A673 (cell line): ENCODE measurements at regions not wholly inside any gene's neighbourhood (a gene's known extent, or its start where the extent isn't known, plus 50 kb on each side); places are given as distances from the start of the nearest gene placed in this dataset.

ENCODE experiments used
- BruUV-seq: library from RNA; stranded (reverse); fragments of 400-500 nt; replicated peaks from 2 replicates; lab custom pipeline; 2021; lab: Mats Ljungman, UMichigan
- CTCF ChIA-PET: fragments of 300-600 bp; sonication (Branson Sonifier 250); formaldehyde crosslinking; loops from one replicate; lab custom pipeline; 2022; ENCODE audit warnings: antibody characterized with exemption; lab: Charles Lee
- POLR2A ChIA-PET: fragments of 300-600 bp; sonication (Branson Sonifier 250); formaldehyde crosslinking; loops from one replicate; lab custom pipeline; 2022; ENCODE audit warnings: antibody characterized with exemption; ENCODE audit not compliant: low non-redundant PET; lab: Charles Lee
- DNase-seq: peaks from one replicate; pipeline ENCODE4 v3.0.0-alpha.2; 2015; ENCODE audit warnings: low spot score
- H3K27ac ChIP-seq: fragments of 200-600 bp; sonication (generic); 2 replicates; pipeline ENCODE4 v1.5.1; 2016; ENCODE audit warnings: mixed run types, low read depth, mild to moderate bottlenecking, mixed read lengths, antibody characterized with exemption, low read length; ENCODE audit not compliant: poor library complexity, severe bottlenecking
- H3K27me3 ChIP-seq: fragments of 200-600 bp; sonication (generic); replicated peaks from 2 replicates; pipeline ENCODE4 v1.6.1; 2017; ENCODE audit warnings: mixed run types, low read depth, mild to moderate bottlenecking, mixed read lengths, antibody characterized with exemption, low read length; ENCODE audit not compliant: insufficient read depth, poor library complexity
- H3K36me3 ChIP-seq: fragments of 200-600 bp; sonication (generic); 2 replicates; pipeline ENCODE4 v1.6.1; 2016; ENCODE audit warnings: mixed run types, mild to moderate bottlenecking, mixed read lengths, antibody characterized with exemption, low read length; ENCODE audit not compliant: insufficient read depth, poor library complexity, severe bottlenecking
- H3K4me1 ChIP-seq: fragments of 200-600 bp; sonication (generic); 2 replicates; pipeline ENCODE4 v1.6.1; 2017; ENCODE audit warnings: mixed run types, mild to moderate bottlenecking, mixed read lengths, antibody characterized with exemption, low read length; ENCODE audit not compliant: insufficient read depth, poor library complexity, severe bottlenecking
- H3K4me3 ChIP-seq: fragments of 200-600 bp; sonication (generic); 2 replicates; pipeline ENCODE4 v1.5.1; 2016; ENCODE audit warnings: low read depth, mixed run types, mild to moderate bottlenecking, mixed read lengths, low read length; ENCODE audit not compliant: poor library complexity, severe bottlenecking
- H3K9me3 ChIP-seq: fragments of 200-600 bp; sonication (generic); 2 replicates; pipeline ENCODE4 v1.6.1; 2016; ENCODE audit warnings: mixed run types, low read depth, mild to moderate bottlenecking, mixed read lengths, antibody characterized with exemption, low read length; ENCODE audit not compliant: poor library complexity, severe bottlenecking
- CTCF ChIP-seq: fragments of 300-800, 200-600 bp; sonication (generic); conservative IDR thresholded peaks from 2 replicates; pipeline ENCODE4 v1.5.1; 2017; ENCODE audit warnings: low read depth, mild to moderate bottlenecking, antibody characterized with exemption, low read length, moderate library complexity, mixed read lengths
- EZH2 ChIP-seq: fragments of 200-600 bp; sonication (generic); IDR thresholded peaks from 2 replicates; pipeline ENCODE4 v1.6.1; 2017; ENCODE audit warnings: borderline replicate concordance, low read depth, mild to moderate bottlenecking, mixed read lengths, antibody characterized with exemption, low read length; ENCODE audit not compliant: poor library complexity, severe bottlenecking
- intact Hi-C: fragments of 100-400 bp; cut with micrococcal nuclease; formaldehyde crosslinking; loops from one replicate; pipeline ENCODE4 v1.10.0; 2022; ENCODE audit not compliant: unreplicated experiment

- CTCF ChIA-PET, result no interaction called here
- no peak overlapping the region for H3K4me3 ChIP-seq
Measured at GRCh38 chr14:98189062-98189461, 1082.9 kb downstream of the BCL11B start.

GRCh38 chr14:98189511-98189910 lies 1082.5 kb downstream of the BCL11B start:
- Histone ChIP-seq H3K27ac (no peak overlapping the region), H3K9me3 (no peaks in the 10 kb centered on the region), H3K4me3 (no peak overlapping the region), H3K4me1 (no peaks in the 10 kb centered on the region), H3K36me3 (no peaks in the 10 kb centered on the region), H3K27me3 (no peaks in the 10 kb centered on the region)
- no peak for DNase-seq
- POLR2A ChIA-PET, result no interaction called here
- intact Hi-C loops, result no loop called here
- BruUV-seq, result no TSS peak
- CTCF ChIA-PET, result no interaction called here
- no peak for TF ChIP-seq EZH2
- no peak for TF ChIP-seq CTCF

More at GRCh38 chr14:98189062-98189461, 1082.9 kb downstream of the BCL11B start:
- POLR2A ChIA-PET, result no interaction called here
- no peak overlapping the region for H3K27ac ChIP-seq
- no peaks in the 10 kb centered on the region for H3K4me1 ChIP-seq
- no peaks in the 10 kb centered on the region for H3K27me3 ChIP-seq
- H3K9me3 ChIP-seq, result no peaks in the 10 kb centered on the region
- no TSS peak for BruUV-seq
- TF ChIP-seq EZH2 (no peak), CTCF (no peak)
- H3K36me3 ChIP-seq, result no peaks in the 10 kb centered on the region
- intact Hi-C loops, result no loop called here
- DNase-seq, result no peak

- BruUV-seq, result no TSS peak
- Histone ChIP-seq H3K36me3 (no peaks in the 10 kb centered on the region), H3K4me3 (no peak overlapping the region), H3K9me3 (no peaks in the 10 kb centered on the region), H3K4me1 (no peaks in the 10 kb centered on the region), H3K27ac (no peak overlapping the region), H3K27me3 (no peaks in the 10 kb centered on the region)
- POLR2A ChIA-PET, result no interaction called here
- no peak for TF ChIP-seq EZH2
- TF ChIP-seq CTCF, result no peak
- no peak for DNase-seq
- intact Hi-C loops, result no loop called here
- CTCF ChIA-PET, result no interaction called here
Measured at GRCh38 chr14:98189944-98190343, 1082.1 kb downstream of the BCL11B start.
